Kidney (tissue), 13 donors: ENCODE measurements at regions not wholly inside any gene's neighbourhood (a gene's known extent, or its start where the extent isn't known, plus 50 kb on each side); places are given as distances from the start of the nearest gene placed in this dataset.

Experiments
- DNase-seq, 5 donors: peaks; one replicate each; pipeline ENCODE4 v3.0.0-alpha.2; 2013 to 2020
- FAIRE-seq: peaks from 2 replicates; lab custom pipeline; 2012; peaks lifted over from hg19 to GRCh38; lab: Jason Lieb, UNC
- H3K27ac ChIP-seq, 2 donors: one replicate each; pipeline ENCODE4 v1.7.0; 2013; ENCODE audit warnings: low read depth in 2 of 2, low read length in 2 of 2, inconsistent platforms in 1 of 2
- H3K27me3 ChIP-seq: one replicate; pipeline ENCODE4 v1.7.1; 2013; ENCODE audit warnings: low read length, inconsistent platforms; ENCODE audit not compliant: control insufficient read depth, insufficient read depth
- H3K36me3 ChIP-seq, 3 donors: one replicate each; pipeline versions ENCODE4 v1.7.0 to v1.7.1; 2013; ENCODE audit warnings: low read length in 3 of 3, control low read depth in 1 of 3, inconsistent platforms in 1 of 3; ENCODE audit not compliant: insufficient read depth in 3 of 3, control insufficient read depth in 2 of 3
- H3K4me1 ChIP-seq, 3 donors: one replicate each; pipeline versions ENCODE4 v1.7.0 to v1.7.1; 2013; ENCODE audit warnings: low read length in 3 of 3, inconsistent platforms in 1 of 3, low read depth in 1 of 3; ENCODE audit not compliant: control insufficient read depth in 2 of 3, insufficient read depth in 2 of 3
- H3K4me3 ChIP-seq, 3 donors: one replicate each; pipeline versions ENCODE4 v1.7.0 to v1.8.1; 2013; ENCODE audit warnings: low read length in 3 of 3, control low read depth in 1 of 3, inconsistent platforms in 1 of 3
- H3K9ac ChIP-seq, 3 donors: one replicate each; pipeline versions ENCODE4 v1.7.0 to v1.7.1; 2013; ENCODE audit warnings: low read length in 3 of 3, control low read depth in 1 of 3, inconsistent platforms in 1 of 3
- H3K9me3 ChIP-seq, 3 donors: one replicate each; pipeline versions ENCODE4 v1.7.0 to v1.7.1; 2013; ENCODE audit warnings: low read length in 3 of 3, control low read depth in 1 of 3, inconsistent platforms in 1 of 3; ENCODE audit not compliant: control insufficient read depth in 2 of 3, insufficient read depth in 1 of 3
- intact Hi-C: fragments of 100-400 bp; cut with DNase I; formaldehyde crosslinking; loops from one replicate; pipeline ENCODE4 v1.11.1; 2022
- TF ChIP-seq, protein P1 (sequence below): IDR thresholded peaks from 3 replicates; pipeline ENCODE4 v1.5.1; 2012; ENCODE audit warnings: mild to moderate bottlenecking, moderate library complexity, borderline replicate concordance; ENCODE audit not compliant: insufficient read depth; ENCODE audit errors: extremely low read depth
- donor health status: control.
- donor health status: control.
- donor health status: control.
- donor health status: control.
- donor health status: control.
- donor health status: DM: yes; HTN: yes; CAD: no.
- donor health status: Normal renal cell carcinoma (clear cell type).

DNA sequence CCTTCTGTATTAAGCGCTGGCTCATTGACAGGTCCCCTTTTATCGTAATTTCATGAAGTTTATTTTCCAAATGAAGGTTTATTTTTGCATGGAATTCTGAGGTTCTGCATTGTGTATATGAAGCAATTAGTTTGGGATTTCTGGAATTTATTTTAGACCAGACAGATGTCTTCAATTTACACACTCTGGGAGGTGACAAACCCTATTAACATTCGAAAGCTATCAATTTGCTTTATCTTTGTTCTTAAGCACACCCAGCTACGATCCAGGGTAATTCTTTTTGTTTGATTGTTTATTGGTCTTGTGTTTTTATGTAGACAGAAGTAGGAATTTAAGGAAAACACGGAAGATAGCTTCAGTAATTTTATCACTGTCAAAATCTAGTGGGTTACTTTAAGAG, 264.6 kb downstream of the HS3ST3A1 start:
- Histone ChIP-seq H3K36me3 (no peaks in the 10 kb centered on the region), H3K4me3 (no peak overlapping the region), H3K4me1 (no peaks in the 10 kb centered on the region), H3K9ac (no peak overlapping the region), H3K27ac (no peak overlapping the region), H3K9me3 (no peaks in the 10 kb centered on the region), H3K27me3 (no peaks in the 10 kb centered on the region)
- TF ChIP-seq, protein P1, sequence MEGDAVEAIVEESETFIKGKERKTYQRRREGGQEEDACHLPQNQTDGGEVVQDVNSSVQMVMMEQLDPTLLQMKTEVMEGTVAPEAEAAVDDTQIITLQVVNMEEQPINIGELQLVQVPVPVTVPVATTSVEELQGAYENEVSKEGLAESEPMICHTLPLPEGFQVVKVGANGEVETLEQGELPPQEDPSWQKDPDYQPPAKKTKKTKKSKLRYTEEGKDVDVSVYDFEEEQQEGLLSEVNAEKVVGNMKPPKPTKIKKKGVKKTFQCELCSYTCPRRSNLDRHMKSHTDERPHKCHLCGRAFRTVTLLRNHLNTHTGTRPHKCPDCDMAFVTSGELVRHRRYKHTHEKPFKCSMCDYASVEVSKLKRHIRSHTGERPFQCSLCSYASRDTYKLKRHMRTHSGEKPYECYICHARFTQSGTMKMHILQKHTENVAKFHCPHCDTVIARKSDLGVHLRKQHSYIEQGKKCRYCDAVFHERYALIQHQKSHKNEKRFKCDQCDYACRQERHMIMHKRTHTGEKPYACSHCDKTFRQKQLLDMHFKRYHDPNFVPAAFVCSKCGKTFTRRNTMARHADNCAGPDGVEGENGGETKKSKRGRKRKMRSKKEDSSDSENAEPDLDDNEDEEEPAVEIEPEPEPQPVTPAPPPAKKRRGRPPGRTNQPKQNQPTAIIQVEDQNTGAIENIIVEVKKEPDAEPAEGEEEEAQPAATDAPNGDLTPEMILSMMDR, result no peak
- FAIRE-seq (no peak), DNase-seq (no peak)
- intact Hi-C loops, result no loop called here

DNA sequence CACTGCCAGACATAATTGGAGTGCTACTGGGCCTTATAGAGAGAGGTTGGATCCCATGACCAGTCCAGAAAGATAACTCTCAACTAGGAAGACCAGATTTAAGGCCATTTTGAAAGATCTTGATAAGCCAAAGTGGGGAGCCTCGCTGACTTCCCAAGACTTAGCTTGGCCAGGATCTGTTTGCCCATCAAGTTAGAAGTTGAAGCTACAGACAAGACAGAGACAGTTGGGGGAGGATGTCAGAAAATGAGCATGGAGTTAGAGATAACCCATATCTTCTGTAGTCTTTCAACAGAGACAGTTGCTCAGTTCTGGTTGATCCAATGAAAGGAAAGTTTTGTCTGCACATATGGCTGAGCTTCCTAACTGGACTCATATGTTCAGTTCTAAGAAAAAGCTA, 267.4 kb downstream of the HS3ST3A1 start:
- FAIRE-seq, result no peak
- intact Hi-C loops, result no loop called here
- no peak overlapping the region for H3K9ac ChIP-seq

GRCh38 chr17:13333661-13334060, 268.1 kb downstream of the HS3ST3A1 start:
- no peak overlapping the region for H3K27ac ChIP-seq
- TF ChIP-seq, protein P1, result no peak
- intact Hi-C loops, result no loop called here
- DNase-seq, result no peak
- no peak overlapping the region for H3K9ac ChIP-seq
- H3K36me3 ChIP-seq, result no peaks in the 10 kb centered on the region
- FAIRE-seq, result no peak
- H3K4me3 ChIP-seq, result no peak overlapping the region
- H3K9me3 ChIP-seq, result no peaks in the 10 kb centered on the region
- H3K27me3 ChIP-seq, result no peaks in the 10 kb centered on the region
- no peaks in the 10 kb centered on the region for H3K4me1 ChIP-seq

More for the DNA sequence above, 267.4 kb downstream of the HS3ST3A1 start:
- no peaks in the 10 kb centered on the region for H3K9me3 ChIP-seq
- TF ChIP-seq, protein P1, result no peak
- H3K4me3 ChIP-seq, result no peak overlapping the region
- H3K27ac ChIP-seq, result no peak overlapping the region
- no peaks in the 10 kb centered on the region for H3K27me3 ChIP-seq
- no peaks in the 10 kb centered on the region for H3K4me1 ChIP-seq
- no peak for DNase-seq
- no peaks in the 10 kb centered on the region for H3K36me3 ChIP-seq

GRCh38 chr17:13332207-13332606, 269.5 kb downstream of the HS3ST3A1 start:
- FAIRE-seq (no peak), DNase-seq (no peak)
- Histone ChIP-seq H3K4me1 (no peaks in the 10 kb centered on the region), H3K36me3 (no peaks in the 10 kb centered on the region), H3K27ac (no peak overlapping the region), H3K27me3 (no peaks in the 10 kb centered on the region), H3K4me3 (no peak overlapping the region), H3K9ac (no peak overlapping the region), H3K9me3 (no peaks in the 10 kb centered on the region)
- intact Hi-C loops, result no loop called here
- TF ChIP-seq, protein P1, result no peak
